Colonic mucosa (tissue), 4 donors: ENCODE measurements at regions not wholly inside any gene's neighbourhood (a gene's known extent, or its start where the extent isn't known, plus 50 kb on each side); places are given as distances from the start of the nearest gene placed in this dataset.

Experiments
- DNase-seq: peaks from one replicate; pipeline ENCODE4 v3.0.0-alpha.2; 2020
- H3K27ac ChIP-seq: fragments of 200-600 bp; one replicate; pipeline ENCODE4 v1.8.0; 2021
- H3K27me3 ChIP-seq: fragments of 200-600 bp; one replicate; pipeline ENCODE4 v1.8.0; 2021
- H3K36me3 ChIP-seq: fragments of 200-600 bp; one replicate; pipeline ENCODE4 v1.8.0; 2021
- H3K4me1 ChIP-seq: fragments of 200-600 bp; one replicate; pipeline ENCODE4 v1.8.0; 2021; ENCODE audit warnings: mild to moderate bottlenecking
- H3K4me3 ChIP-seq: fragments of 200-600 bp; one replicate; pipeline ENCODE4 v1.8.0; 2021
- H3K9ac ChIP-seq, 2 donors: one replicate each; pipeline ENCODE4 v1.7.0; 2013; ENCODE audit warnings: control low read depth in 2 of 2, low read depth in 2 of 2, low read length in 2 of 2
- H3K9me3 ChIP-seq: fragments of 200-600 bp; one replicate; pipeline ENCODE4 v1.8.0; 2021
- intact Hi-C: fragments of 100-400 bp; cut with DNase I; formaldehyde crosslinking; loops from one replicate; pipeline ENCODE4 v1.14.1; 2022
- TF ChIP-seq, protein P1 (sequence below): fragments of 200-600 bp; IDR thresholded peaks from one replicate; pipeline ENCODE4 v1.8.0; 2022; ENCODE audit warnings: antibody characterized with exemption, mild to moderate bottlenecking
- donor health status: healthy.
- donor health status: DM: no; HTN: no; CAD: no.
- donor health status: DM: no; HTN: no; CAD: no.

DNA sequence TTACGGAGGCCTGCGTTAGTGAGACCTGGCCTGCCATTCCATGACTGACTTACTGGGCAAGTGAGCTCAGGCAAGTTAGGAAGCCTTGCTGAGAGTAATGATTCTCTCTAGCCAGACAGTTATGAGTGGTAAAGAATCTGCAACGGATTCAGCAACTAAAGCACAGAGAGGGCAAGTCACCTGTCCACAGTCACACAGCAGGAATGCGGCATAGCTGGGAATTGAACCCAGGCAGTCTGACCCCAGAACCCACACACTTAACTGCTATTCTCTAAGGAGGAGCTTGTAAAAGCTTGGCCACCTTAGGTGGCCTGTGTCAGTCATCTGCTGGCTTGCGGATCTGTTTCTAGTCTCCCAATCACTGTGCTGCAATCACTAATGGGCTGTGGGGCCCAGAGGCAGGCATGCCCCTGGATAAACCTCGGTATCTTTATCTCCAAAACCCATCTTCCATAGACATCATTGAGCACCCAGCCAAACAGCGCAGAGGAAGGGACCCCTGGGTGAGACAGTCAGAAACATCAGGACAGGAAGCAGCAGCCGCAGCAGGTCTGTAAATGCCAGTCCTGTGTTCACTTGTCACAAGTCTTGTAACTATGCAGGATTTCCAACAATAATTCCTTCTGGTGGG lies 215.9 kb upstream of the KCNG1 start:
- Histone ChIP-seq H3K9me3 (no peaks in the 10 kb centered on the region), H3K27ac (no peak overlapping the region), H3K36me3 (no peaks in the 10 kb centered on the region), H3K9ac (no peak overlapping the region), H3K4me3 (no peak overlapping the region), H3K4me1 (no peaks in the 10 kb centered on the region), H3K27me3 (no peaks in the 10 kb centered on the region)
- no peak for DNase-seq
- intact Hi-C loops = no loop called here
- TF ChIP-seq, protein P1, sequence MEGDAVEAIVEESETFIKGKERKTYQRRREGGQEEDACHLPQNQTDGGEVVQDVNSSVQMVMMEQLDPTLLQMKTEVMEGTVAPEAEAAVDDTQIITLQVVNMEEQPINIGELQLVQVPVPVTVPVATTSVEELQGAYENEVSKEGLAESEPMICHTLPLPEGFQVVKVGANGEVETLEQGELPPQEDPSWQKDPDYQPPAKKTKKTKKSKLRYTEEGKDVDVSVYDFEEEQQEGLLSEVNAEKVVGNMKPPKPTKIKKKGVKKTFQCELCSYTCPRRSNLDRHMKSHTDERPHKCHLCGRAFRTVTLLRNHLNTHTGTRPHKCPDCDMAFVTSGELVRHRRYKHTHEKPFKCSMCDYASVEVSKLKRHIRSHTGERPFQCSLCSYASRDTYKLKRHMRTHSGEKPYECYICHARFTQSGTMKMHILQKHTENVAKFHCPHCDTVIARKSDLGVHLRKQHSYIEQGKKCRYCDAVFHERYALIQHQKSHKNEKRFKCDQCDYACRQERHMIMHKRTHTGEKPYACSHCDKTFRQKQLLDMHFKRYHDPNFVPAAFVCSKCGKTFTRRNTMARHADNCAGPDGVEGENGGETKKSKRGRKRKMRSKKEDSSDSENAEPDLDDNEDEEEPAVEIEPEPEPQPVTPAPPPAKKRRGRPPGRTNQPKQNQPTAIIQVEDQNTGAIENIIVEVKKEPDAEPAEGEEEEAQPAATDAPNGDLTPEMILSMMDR = no peak

GRCh38 chr20:51237791-51238190 lies 214.9 kb upstream of the KCNG1 start:
- H3K27ac ChIP-seq = no peak overlapping the region
- no peak for DNase-seq
- H3K4me3 ChIP-seq = no peak overlapping the region
- no peak overlapping the region for H3K9ac ChIP-seq
- no peaks in the 10 kb centered on the region for H3K9me3 ChIP-seq
- no peaks in the 10 kb centered on the region for H3K4me1 ChIP-seq
- H3K36me3 ChIP-seq = no peaks in the 10 kb centered on the region
- intact Hi-C loops = no loop called here
- TF ChIP-seq, protein P1 = no peak
- H3K27me3 ChIP-seq = no peaks in the 10 kb centered on the region

DNA sequence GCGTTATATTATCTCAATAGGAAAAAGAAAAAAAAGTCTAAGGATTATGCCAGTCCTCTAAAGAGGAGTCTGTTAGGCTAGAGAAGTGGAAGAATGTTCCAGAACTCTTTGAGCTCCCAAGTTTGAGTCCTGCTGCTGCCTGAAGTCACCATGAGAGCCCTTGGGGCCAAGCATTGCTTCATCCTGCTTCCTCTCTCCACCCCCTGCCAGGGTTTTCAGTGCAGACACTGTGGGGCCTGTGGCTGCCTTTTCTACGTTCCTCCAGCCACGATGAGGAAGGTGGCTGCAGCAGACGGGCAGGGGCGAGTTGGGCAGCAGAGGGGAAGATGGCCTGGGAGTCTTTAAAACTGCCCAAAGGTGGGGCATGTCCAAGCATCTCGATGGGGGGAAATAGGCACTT lies 214.4 kb upstream of the KCNG1 start:
- TF ChIP-seq, protein P1 = no peak
- H3K36me3 ChIP-seq = no peaks in the 10 kb centered on the region
- no peak overlapping the region for H3K9ac ChIP-seq
- intact Hi-C loops = no loop called here
- no peak overlapping the region for H3K27ac ChIP-seq
- no peak overlapping the region for H3K4me3 ChIP-seq
- no peak for DNase-seq
- no peaks in the 10 kb centered on the region for H3K4me1 ChIP-seq
- no peaks in the 10 kb centered on the region for H3K27me3 ChIP-seq
- no peaks in the 10 kb centered on the region for H3K9me3 ChIP-seq

- DNase-seq = no peak
- Histone ChIP-seq H3K4me1 (no peaks in the 10 kb centered on the region), H3K27ac (no peak overlapping the region), H3K36me3 (no peaks in the 10 kb centered on the region), H3K4me3 (no peak overlapping the region), H3K9ac (no peak overlapping the region), H3K9me3 (no peaks in the 10 kb centered on the region), H3K27me3 (no peaks in the 10 kb centered on the region)
- TF ChIP-seq, protein P1 = no peak
- intact Hi-C loops = no loop called here
These were observed 213.5 kb upstream of the KCNG1 start for GRCh38 chr20:51236421-51236820.

DNA sequence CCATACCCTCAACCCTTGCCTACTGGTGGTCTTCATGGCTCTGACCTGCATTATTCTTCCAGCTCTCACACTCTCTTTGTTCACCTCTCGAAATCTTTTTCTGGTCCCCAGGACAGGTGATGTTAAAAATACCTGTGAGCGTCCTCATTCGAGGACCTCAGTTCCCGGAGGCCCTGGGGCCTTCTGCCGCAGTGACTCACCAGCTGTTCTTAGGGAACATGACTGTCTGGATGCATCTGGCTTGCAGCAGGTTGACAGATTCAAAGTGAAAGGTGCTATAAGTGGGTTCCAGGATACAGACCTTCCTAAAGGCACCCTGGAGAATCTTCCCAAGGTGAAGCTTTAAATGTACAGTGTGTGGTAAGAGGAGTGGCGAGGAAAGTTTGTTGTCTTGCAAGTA lies 210.4 kb upstream of the KCNG1 start:
- intact Hi-C loops = no loop called here
- no peaks in the 10 kb centered on the region for H3K36me3 ChIP-seq
- TF ChIP-seq, protein P1 = no peak
- H3K9ac ChIP-seq = no peak overlapping the region
- H3K27me3 ChIP-seq = no peaks in the 10 kb centered on the region
- H3K27ac ChIP-seq = no peak overlapping the region
- no peak overlapping the region for H3K4me3 ChIP-seq
- no peaks in the 10 kb centered on the region for H3K9me3 ChIP-seq
- no peaks in the 10 kb centered on the region for H3K4me1 ChIP-seq
- no peak for DNase-seq
